GM21723 (cell line): ENCODE measurements at regions not wholly inside any gene's neighbourhood (a gene's known extent, or its start where the extent isn't known, plus 50 kb on each side); places are given as distances from the start of the nearest gene placed in this dataset.
"Not testable (repeated sequence)": the region's sequence is repeated elsewhere in the genome, so short reads cannot be mapped to it uniquely, and the experiment has no call there.

ENCODE experiments used
- ATAC-seq: cut with Tn5 transposase; IDR thresholded peaks from one replicate; pipeline ENCODE4 v1.9.1; 2021; ENCODE audit warnings: mild to moderate bottlenecking, moderate library complexity; ENCODE audit not compliant: unreplicated experiment

DNA sequence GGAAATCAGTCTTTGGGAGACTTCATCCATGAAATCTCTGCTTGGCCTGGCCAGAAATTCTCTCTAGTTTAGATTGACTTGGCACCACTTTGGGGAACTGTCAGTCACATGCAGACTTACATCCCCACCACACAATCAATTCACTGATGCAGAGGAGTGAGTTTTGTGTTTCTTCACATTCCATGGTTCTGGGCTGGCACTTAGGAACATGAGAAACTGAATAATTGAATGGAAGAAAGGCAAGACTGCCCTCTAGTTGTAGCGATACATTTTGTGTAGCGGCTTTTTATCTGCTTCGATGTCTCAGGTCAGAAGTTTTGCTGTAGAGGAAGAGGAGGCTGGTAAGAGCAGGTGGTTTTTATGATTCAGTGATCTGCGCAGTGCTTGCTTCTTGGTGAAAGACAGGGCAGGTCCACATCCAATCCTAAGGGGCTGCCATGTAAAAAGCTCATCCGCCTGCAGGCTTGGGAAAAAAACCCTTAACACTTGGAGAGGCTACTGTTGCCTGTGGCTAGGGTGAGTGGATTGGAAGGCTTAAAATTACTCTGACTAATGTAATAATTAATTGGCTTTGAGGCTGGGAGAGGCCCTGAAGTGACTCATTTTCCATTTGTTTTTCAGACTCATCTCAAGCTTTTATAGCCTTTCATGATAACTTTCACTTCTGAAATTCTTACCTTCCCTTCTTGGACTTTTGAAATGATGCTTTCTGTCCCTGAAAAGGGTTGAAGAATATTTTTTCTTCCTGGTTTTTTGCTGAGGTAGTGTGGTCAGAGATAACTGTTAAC lies 75.4 kb upstream of the LPCAT1 start:
- not testable (repeated sequence) for ATAC-seq

DNA sequence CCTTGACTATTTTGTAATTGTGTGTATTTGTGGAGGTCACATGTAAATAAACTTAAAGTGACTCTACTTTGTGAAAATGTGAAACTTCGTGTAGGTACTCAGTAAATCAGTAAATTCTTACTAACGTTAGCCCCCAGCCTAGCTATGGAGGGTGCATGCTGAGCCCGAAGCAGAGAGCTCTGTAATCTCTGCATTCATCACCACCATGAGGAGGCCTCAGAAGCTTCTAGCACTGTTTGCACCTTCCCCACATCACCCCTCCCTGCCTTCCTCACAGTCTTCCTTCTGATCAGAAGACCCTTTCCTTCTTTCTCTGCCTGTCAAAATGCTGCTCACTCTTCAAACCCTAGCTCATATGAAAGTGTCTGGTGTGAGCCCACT lies 73.3 kb upstream of the LPCAT1 start:
- not testable (repeated sequence) for ATAC-seq

DNA sequence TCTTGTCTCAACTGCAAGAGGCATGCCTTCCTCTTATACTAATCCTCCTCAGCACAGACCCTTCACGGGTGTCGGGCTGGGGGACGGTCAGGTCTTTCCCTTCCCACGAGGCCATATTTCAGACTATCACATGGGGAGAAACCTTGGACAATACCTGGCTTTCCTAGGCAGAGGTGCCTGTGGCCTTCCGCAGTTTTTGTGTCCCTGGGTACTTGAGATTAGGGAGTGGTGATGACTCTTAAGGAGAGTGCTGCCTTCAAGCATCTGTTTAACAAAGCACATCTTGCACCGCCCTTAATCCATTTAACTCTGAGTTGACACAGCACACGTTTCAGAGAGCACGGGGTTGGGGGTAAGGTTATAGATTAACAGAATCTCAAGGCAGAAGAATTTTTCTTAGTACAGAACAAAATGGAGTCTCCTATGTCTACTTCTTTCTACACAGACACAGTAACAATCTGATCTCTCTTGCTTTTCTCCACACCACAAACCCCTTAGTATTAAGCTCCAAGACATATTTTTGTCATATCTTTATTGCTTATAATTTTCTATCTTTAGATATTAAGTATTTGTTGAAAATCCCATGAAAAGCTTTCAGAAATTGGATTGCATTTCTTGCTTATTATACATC lies 72.8 kb upstream of the LPCAT1 start:
- not testable (repeated sequence) for ATAC-seq

DNA sequence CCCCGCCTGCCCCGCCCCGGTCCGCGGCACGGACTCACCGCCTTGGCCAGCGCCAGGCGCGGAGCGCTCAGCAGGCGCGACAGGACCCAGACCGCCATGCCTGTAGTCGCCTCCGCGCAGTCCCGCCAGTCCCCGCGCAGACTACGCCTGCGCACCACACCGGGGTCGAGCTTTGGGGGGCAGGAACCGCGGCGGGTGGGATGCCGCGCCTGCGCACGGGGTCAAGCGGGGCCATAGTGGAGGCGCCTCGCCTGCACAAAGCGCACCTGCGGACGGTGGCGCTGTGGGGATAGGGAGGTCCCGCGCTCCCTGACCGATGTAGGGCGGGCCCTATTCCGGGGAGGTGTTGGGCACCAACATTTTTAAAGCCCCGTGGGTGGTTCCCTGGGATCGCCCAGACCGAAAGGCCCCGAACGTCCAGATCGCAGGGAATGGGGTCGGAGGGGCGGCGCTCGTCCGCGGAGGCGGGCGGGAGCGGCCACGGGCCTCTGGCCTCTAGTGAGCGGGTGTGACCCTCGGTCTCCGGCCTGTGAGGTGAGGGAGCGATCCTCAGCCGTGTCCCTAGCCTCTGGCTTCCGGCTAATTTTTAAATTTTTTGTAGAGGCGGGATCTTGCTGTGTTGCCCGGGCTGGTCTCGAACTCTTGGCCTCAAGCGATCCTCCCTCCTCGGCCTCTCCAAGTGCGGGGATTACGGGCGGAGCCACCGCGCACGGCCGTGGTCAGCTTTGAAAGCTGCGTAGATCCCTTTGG lies 70.8 kb upstream of the LPCAT1 start:
- ATAC-seq = peak; percentile 95

DNA sequence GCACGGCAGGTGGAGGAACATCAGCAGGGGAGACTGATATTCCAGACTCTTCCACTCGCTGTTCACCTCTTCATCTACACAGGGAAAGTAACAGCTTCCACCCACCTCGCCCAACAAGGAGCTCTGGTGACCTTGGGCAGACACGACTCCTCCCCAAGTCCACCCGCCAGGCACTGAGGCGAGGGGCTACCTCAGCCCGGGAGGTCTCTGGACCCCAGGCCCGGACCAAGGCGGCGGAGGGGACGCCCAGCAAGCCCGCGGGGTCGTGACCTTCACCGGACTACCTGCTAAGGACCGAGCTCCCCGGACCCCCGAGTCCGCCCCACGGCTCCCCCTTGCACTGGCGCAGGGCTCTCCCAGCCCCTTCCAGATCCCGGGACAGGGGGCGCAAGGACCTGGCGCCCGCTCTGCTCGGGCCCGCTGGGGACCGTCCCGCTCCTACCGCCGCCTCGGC lies 70.2 kb upstream of the LPCAT1 start:
- peak; percentile 3 for ATAC-seq

DNA sequence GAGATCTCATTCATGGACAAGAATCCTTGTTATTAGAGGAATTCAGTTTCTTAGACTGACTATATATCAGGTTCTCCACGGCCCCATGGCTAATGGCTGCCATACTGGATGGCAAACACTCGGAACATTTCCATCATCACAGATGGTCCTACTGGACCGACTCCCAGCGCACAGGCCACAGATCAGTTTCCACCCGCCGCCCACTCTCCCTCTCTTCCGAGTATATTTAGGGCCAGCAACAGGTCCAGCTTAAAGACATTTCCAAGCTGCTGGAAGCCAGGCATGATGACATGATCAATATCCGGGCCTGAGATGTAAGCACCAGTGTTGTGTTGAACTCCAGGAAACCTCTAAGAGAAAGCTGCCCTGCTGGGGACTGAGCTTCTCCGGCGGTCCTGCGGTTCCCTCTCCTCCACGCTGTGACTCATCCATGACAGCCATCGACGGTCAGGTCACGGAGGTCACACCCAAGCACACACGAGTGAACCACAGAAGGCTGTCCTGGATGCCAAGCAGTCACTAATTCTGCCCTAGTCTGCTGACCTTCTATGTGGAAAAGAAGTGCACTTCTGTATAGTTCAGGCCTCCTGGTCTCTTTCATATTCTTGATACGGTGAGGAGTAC lies 64.4 kb upstream of the LPCAT1 start:
- ATAC-seq = not testable (repeated sequence)

DNA sequence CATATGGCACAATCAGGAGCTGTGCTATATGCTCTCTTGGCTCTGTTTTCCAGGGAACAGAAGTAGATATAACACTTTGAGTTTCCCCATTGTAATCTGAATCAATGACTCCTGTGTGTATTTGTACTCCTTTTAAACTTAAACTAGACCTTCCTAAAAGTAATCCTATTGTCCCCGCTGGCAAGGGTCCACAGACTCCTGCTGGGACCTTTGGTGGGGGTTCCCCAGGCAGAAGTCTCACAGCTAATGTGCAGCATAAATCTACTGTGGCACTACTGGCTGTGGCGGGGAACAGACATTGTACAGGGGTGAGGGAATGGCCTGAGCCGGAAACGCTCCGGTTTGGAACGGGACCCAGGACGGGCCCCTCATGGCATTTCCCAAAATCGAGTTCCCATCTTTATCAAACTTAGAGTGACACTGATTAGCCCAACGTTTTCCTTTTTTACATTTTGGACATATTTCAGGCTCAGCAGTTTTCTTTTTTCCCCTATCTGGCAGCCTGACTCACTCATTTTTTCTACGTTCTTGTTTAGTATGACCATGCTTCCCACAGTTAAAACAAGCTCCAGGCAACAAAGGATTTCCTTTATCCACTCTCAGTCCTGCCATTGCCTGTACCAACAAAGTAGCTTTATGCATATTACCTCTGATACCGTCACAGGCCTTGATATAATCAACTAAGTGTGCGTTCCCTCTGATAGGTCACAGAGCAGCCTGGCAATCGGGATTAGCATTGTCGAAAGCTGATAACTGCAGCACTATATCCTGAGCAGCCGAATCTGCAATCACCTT lies 59.5 kb upstream of the LPCAT1 start:
- not testable (repeated sequence) for ATAC-seq

DNA sequence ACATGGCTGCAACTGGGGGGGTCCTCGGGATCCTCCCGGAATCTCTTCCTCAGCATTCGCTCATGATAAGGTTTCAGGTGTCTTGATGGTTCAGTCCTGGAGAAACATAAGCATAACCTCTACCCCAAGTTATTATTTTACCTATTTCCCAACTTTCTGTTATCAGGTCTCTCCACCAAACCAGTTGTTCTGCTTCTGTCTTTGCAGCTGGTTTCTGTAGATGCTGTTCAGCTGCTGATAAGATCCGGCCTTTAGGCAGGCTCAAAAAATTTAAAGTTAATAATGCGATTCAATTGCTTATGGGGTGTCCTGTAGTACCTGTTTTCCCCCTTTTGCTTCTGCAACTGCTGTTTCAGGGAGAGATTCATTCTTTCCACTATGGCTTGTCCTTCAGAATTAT lies 55.6 kb upstream of the LPCAT1 start:
- not testable (repeated sequence) for ATAC-seq

DNA sequence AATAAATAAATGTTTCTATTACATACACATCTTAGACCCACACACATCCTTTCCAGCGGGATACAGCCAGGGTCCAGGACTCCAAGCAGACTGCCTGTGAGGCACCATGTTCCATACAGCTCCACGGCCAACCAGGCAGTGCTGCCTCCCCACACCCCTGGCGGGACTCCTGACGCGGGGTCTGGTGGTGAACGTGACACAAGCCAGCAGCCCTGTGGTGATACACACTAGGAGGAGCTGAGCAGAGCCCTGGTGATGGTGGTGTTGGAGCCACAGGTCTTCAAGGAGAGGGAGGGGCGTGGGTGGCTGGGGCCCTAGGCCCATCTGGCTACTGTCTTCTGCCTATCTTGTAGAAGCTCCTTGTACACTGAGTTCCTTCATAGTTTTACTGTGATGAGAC lies 53.1 kb upstream of the LPCAT1 start:
- ATAC-seq = not testable (repeated sequence)

DNA sequence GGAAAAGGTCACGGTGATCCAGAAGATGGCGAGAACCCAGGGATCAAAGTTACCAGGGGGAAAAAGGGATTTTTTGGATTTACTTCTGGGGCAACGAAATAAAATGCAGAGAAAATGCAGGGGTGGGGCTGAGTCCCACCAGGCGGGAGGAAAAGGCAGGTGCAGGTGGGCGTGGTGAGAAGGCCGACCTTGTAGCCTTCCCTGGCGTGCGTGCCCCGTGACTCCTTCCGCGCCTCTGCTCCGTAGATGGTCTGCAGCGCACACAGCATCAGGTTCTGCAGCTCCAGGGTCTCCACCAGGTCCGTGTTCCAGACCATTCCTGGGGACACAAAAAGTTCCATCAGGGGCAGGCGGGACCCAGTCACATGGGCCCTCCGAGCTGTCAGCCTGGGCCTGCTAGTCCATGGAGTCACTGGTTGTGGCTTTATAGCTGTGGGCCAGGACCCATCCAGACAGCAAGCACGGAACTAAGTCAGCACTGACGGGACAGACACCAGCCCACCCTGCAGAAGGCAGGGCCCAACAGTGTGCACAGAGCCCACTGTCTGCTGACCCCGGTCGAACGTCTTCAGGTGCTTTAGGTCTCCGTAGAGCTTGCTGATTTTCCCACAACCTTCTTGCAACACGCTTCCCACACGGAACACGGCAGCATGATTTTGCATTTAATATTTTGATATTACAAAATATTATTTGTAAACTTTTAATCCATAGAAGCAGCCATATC lies 52.4 kb upstream of the LPCAT1 start:
- ATAC-seq = not testable (repeated sequence)

DNA sequence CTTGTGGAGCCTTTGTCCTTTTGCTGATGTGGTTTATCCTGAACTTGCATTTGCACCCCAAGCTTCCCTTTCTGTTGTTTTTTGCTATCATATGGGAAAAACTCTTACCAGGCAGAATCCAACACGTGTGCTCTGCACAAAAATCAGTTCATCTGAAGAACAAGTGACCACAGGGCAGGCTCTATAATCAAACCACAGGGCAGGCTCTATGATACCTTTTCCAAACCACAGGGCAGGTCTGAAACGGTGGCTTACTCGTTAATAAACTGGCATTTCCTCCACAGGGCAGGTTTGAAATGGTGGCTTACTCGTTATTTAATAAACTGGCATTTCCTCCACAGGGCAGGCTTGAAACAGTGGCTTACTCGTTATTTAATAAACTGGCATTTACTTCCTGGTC lies 51.7 kb upstream of the LPCAT1 start:
- not testable (repeated sequence) for ATAC-seq

DNA sequence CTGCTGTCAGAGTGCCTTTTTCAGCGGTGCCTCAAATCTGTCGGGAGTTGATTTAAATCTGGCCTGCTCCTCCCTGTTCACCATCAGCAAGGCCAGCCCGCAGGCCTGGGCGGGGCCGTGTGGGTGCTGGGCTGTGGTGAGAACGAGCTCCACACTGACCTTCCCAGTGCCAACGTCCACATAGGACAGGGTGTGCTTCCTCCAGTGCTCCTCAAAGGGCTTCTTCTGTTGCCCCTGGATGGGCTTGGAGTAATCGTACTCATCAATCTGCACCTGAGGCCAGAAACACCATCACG lies 50.2 kb upstream of the LPCAT1 start:
- not testable (repeated sequence) for ATAC-seq

DNA sequence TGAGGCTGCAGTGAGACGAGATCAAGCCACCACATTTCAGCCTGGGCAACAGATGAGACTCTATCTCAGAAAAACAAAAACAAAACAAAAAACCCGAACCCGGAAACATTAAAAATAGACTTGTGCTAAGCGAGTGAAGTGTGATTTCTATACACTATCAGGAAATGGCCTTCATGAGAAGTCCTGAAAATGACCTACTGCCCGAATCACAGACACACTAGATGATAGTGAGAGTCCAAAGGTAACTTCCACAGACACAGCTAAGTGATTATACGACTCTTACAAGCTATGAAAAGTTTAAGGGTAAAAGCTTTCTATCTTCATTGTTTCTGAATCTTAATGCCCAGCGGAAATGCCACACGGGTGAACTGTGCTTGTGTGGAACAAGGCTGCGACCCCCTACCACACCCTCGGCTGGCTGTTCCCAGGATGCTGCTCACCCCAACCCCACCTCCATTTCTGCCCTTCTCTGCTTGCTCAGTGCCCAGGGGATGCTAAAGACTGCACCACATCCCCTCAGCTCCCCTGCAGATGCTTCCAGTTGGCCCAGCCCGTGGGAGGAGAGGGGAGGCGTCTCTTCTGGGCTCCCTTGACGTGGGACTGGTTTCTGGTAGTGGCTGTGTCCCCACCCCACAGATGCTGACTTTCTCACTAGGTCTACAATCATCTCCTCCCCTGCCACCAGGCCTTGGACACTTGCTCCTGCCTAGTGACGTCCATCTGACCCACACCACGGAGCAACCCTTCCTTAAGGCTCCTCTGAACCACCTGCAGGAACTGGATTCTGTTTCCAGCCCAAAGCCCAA lies 49.7 kb upstream of the LPCAT1 start:
- not testable (repeated sequence) for ATAC-seq
